ENCODE measurements at regions not wholly inside any gene's neighbourhood (a gene's known extent, or its start where the extent isn't known, plus 50 kb on each side); places are given as distances from the start of the nearest gene placed in this dataset.

GRCh38 chr15:87374339-87374738, 882.2 kb downstream of the NTRK3 start:
- TF ChIP-seq CTCF (IDR thresholded peaks at IDR 0.05) (no peak), POLR2AphosphoS5 (IDR thresholded peaks at IDR 0.05) (no peak), POLR2A (IDR thresholded peaks at IDR 0.05) (no peak), EP300 (IDR thresholded peaks at IDR 0.05) (no peak)
- H3K36me3 ChIP-seq = no peaks in the 10 kb centered on the region
- no peak overlapping the region for H3K27ac ChIP-seq
- no peak overlapping the region for H3K4me3 ChIP-seq
- H3K27me3 ChIP-seq = no peaks in the 10 kb centered on the region
- ATAC-seq = no peak
- H3K4me1 ChIP-seq = no peaks in the 10 kb centered on the region
- H3K9me3 ChIP-seq = peaks cover 0 to 11% (median 0%) of the 10 kb centered on the region in 3 donors
- 63 to 71% methylated on average over 3 of the region's 3 CpGs for WGBS, 2 donors (ENCODE audit: low coverage in 1 of 2)

GRCh38 chr15:87369269-87369668, 887.3 kb downstream of the NTRK3 start:
- TF ChIP-seq CTCF (IDR thresholded peaks at IDR 0.05) (no peak), EP300 (IDR thresholded peaks at IDR 0.05) (no peak)
- Histone ChIP-seq H3K27me3 (no peaks in the 10 kb centered on the region), H3K4me3 (no peak overlapping the region), H3K4me1 (no peaks in the 10 kb centered on the region), H3K36me3 (no peaks in the 10 kb centered on the region), H3K9me3 (no peaks in the 10 kb centered on the region), H3K27ac (no peak overlapping the region)
- no peak for ATAC-seq

GRCh38 chr15:87368511-87368910, 888.0 kb downstream of the NTRK3 start:
- no peaks in the 10 kb centered on the region for H3K27me3 ChIP-seq
- no peaks in the 10 kb centered on the region for H3K36me3 ChIP-seq
- ATAC-seq = no peak
- no peaks in the 10 kb centered on the region for H3K4me1 ChIP-seq
- no peaks in the 10 kb centered on the region for H3K9me3 ChIP-seq
- no peak overlapping the region for H3K27ac ChIP-seq
- no CpG with 5 or more reads among the region's 2 CpGs for WGBS, 2 donors (ENCODE audit: low coverage in 1 of 2)
- TF ChIP-seq POLR2A (IDR thresholded peaks at IDR 0.05) = no peak
- no peak for TF ChIP-seq CTCF (IDR thresholded peaks at IDR 0.05)
- no peak for TF ChIP-seq EP300 (IDR thresholded peaks at IDR 0.05)
- TF ChIP-seq POLR2AphosphoS5 (IDR thresholded peaks at IDR 0.05) = no peak
- no peak overlapping the region for H3K4me3 ChIP-seq

GRCh38 chr15:87365186-87365585, 891.4 kb downstream of the NTRK3 start:
- TF ChIP-seq CTCF (IDR thresholded peaks at IDR 0.05) = no peak
- no peak for TF ChIP-seq EP300 (IDR thresholded peaks at IDR 0.05)
- TF ChIP-seq POLR2AphosphoS5 (IDR thresholded peaks at IDR 0.05) = no peak
- TF ChIP-seq POLR2A (IDR thresholded peaks at IDR 0.05) = no peak
- no peak for ATAC-seq
- H3K27ac ChIP-seq = no peak overlapping the region
- no peaks in the 10 kb centered on the region for H3K27me3 ChIP-seq
- H3K4me1 ChIP-seq = no peaks in the 10 kb centered on the region
- WGBS, 2 donors (ENCODE audit: low coverage in 1 of 2) = 66 to 84% methylated on average over 2 of the region's 2 CpGs
- H3K36me3 ChIP-seq = no peaks in the 10 kb centered on the region
- no peak overlapping the region for H3K4me3 ChIP-seq
- no peaks in the 10 kb centered on the region for H3K9me3 ChIP-seq

GRCh38 chr15:87362531-87362930, 894.0 kb downstream of the NTRK3 start:
- no peak for ATAC-seq
- no peaks in the 10 kb centered on the region for H3K9me3 ChIP-seq
- H3K4me3 ChIP-seq = no peak overlapping the region
- no peaks in the 10 kb centered on the region for H3K27me3 ChIP-seq
- no peak overlapping the region for H3K27ac ChIP-seq
- no peak for TF ChIP-seq POLR2AphosphoS5 (IDR thresholded peaks at IDR 0.05)
- TF ChIP-seq POLR2A (IDR thresholded peaks at IDR 0.05) = no peak
- no peak for TF ChIP-seq CTCF (IDR thresholded peaks at IDR 0.05)
- TF ChIP-seq EP300 (IDR thresholded peaks at IDR 0.05) = no peak
- no peaks in the 10 kb centered on the region for H3K36me3 ChIP-seq
- no peaks in the 10 kb centered on the region for H3K4me1 ChIP-seq
- WGBS, 2 donors (ENCODE audit: low coverage in 1 of 2) = 48 to 79% methylated on average over 2 of the region's 2 CpGs
